CD4-positive, alpha-beta T cell treated with Interleukin-10 for 1 hour (primary cell): ENCODE measurements at regions not wholly inside any gene's neighbourhood (a gene's known extent, or its start where the extent isn't known, plus 50 kb on each side); places are given as distances from the start of the nearest gene placed in this dataset.
A peak's percentile ranks its signal among the peaks of the same experiment; 100 is the strongest.

Experiments used
- DNase-seq: peaks from one replicate; pipeline ENCODE4 v3.0.0-alpha.2; 2020

DNA sequence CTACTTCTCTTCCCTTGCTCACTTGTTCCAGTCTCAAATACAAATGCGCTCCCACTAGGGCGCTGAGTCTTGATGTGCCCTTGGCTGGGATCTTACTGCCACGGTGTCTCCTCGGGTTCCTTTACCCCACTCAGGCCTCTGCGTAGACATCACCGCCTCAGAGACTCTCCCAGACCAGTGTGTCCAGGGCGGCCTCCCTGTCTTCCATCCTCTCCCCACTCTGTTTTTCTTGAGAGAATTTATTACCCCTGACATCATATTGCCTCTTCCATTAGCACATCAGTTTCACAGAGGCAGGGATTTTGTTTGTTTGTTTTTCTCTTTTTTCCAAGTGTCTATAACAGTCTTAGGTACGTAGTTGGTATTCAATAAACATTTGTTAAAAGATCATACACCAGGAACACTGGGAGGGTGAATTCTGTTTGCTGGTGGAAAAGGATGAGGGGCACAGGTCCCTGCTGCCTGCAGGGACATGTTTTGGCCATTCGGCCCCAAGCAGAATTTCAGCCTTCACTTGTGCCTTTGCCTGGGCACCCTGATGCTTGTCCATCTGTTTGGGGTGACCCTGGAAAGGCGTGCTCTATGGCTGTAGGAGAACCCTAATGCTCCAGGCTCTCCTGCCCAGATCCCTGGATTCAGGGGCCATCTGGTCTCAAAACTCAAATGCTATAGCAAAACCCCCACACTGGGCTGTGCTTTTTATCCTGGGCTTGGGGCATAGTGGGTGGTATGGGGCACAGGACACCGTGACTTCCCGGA, 55.0 kb downstream of the RPL37A start:
- DNase-seq: no peak

DNA sequence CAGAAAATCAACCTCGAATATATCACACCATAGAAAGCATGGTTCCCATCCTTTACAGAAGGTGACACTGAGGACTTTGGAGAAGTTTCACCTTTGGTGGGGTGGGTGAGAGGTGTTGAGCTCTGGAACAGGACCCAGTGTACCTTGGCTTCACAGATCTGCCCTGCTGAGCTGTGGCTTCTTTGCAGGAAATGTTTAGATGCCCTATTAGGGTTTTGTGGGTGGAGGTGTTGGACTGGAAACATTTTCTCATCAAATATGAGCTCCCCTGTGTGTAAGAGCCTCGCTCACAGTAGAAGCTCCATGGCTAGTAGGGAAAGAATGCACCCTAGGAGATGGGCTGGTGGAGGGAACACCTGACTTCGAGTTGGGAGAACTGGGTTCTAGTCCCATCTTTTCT, 55.6 kb downstream of the RPL37A start:
- DNase-seq: peak; percentile 32

DNA sequence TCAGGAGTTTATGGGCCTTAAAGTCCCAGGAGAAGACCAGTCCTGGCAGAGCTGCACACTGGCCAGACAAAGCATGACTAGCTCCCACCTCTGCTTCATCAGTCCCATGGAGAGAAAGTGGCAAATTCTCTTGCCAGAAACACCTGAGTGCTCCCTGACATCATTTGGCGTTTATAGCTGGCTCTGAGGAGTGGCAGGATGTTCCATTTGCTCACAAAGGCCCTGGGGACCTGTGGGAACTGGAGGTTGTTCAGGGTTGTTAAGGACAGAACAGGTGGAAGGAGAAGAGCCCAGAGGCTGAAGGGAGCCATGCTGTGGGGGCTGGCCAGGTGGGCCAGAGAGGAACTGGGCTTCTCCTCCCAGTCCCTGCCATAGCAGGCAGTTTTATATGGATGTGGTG, 56.1 kb downstream of the RPL37A start:
- DNase-seq: no peak

DNA sequence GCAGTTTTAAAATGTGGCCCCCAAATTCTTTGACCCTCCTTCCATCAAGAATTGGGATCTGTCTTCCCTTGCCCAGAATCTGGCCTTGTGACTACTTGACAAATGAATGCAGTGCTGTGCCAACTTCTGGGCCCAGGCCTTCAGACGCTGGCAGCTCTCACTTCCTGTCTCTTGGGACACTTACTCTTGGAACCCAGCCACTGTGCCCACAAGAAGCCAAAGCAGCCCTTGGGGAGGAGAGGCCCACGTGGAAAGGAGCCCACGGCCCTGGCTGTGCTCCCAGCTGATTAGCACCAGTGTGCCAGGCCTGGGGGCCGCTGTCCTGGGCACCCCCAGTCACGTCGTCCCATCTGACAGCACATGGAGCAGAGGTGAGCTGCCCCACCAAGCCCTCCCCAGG, 56.6 kb downstream of the RPL37A start:
- no peak for DNase-seq

DNA sequence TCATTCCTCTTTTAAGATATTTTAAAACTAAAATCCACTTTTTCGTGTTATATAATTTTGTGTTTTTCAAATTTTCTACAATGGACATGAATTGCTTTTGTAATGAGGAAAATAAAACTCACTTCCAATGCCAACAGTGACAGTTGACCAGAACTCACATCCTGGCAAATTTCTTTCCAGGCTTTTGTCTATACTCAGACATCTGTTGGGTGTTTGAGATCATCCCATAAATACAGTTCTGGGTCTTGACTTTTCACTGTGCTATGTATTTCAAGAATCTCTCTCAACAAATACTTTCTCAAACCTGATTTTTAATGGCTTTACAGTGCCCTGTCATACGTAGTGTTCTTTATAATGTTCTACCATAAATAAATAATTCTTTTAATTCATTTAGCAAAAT, 57.6 kb downstream of the RPL37A start:
- DNase-seq: no peak

GRCh38 chr2:216557413-216557812, 58.8 kb downstream of the RPL37A start:
- DNase-seq: no peak

DNA sequence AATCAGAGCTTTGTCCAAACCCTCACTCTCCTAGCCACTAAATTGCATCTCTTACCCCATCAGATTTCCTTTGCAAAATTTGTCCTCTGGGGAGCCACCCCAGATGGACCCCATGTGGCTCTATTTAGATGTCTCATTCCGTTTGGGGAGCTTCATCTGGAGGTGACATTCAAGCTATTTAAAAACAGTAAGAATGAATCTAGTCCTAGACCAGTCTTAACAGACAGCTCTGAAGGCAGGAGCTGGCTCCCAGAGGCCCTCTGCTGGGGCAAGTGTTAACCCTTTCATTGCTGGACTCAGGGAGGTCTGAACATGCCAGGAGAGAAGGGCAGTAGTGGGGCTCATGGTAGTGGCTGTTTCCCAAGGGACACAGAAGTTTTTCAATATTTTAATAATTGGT, 59.2 kb downstream of the RPL37A start:
- DNase-seq: no peak

GRCh38 chr2:216559625-216560156, 61.0 kb downstream of the RPL37A start:
- DNase-seq: no peak

DNA sequence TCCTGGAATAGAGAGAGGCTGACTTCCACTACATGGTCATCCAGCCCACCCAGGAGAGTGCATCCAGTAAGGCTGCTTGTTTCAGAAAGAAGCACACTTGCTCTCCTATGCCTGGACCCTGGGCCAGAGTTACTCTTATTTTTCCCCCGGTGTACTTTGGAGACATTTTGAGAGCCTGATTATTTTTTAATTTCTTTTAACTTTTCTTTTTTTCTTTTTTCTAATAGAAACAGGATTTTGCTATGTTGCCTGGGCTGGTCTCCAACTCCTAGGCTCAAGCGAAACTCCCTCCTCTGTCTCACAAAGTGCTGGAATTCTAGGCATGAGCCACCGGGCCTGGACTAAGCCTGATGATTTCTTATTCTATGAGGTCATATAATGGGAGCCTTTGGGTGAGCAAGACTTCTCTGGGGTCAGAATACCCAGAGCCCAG, 62.2 kb downstream of the RPL37A start:
- no peak for DNase-seq

GRCh38 chr2:216562696-216563435, 64.2 kb downstream of the RPL37A start:
- DNase-seq: no peak

DNA sequence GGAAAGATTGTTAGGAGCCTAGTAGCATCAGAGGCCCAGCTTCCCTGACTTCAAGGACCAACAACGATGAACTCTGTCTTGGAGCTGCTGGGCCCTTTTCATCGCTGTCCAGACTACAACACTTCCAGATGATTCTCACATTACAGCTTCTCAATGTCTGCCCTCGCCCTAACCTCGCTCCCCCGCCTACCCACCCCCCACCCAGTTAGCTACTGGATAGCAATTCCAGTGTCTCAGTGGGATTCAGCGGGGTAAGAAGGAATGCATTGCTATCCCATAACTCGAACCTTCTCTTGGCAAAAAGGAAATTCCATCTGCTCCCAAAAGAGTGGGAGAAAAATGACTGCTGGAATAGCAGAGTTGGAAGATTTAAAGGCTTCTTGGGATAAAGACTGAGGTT, 65.0 kb downstream of the RPL37A start:
- DNase-seq: no peak

DNA sequence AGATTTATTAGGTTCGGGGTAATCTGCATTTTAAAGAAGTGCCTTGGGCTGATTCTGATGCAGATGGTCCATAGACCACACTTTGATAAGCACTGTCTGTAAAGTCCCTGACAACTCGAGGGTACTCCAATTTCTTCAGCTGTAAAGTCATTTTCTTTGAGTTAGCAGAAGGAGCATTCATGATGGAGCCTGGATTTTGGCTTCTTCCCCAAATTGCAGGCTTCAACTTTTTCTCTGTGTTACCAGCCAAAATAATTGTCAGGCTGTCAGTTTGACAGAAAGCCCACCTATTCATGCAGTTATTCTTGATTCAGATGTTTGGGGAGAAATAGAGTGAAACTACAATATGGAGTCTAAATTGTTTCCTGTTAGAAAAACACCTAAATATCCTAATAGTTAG, 66.0 kb downstream of the RPL37A start:
- no peak for DNase-seq

- no peak for DNase-seq
Observed at GRCh38 chr2:216565956-216566355, 67.3 kb upstream of the IGFBP2 start.

GRCh38 chr2:216568576-216568975, 64.6 kb upstream of the IGFBP2 start:
- DNase-seq: no peak

DNA sequence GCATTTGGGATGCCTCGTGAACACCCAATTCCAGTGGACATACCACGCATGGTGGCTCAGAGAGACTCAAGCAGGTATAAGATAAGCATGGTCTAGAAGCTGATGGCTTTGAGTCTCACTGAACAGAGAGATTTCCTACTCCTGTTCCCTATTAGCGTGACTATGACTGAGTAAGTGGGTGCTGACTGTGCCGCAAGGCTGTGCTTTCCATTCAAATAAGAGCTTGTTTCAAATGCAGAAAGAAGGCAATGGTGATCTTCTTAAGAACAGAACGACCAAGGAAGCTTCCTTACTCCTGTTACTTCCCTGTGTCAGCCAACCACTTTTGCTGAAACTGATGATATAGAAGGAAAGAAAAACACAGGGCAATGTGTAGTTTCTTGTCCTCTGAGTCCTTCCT, 63.5 kb upstream of the IGFBP2 start:
- no peak for DNase-seq

DNA sequence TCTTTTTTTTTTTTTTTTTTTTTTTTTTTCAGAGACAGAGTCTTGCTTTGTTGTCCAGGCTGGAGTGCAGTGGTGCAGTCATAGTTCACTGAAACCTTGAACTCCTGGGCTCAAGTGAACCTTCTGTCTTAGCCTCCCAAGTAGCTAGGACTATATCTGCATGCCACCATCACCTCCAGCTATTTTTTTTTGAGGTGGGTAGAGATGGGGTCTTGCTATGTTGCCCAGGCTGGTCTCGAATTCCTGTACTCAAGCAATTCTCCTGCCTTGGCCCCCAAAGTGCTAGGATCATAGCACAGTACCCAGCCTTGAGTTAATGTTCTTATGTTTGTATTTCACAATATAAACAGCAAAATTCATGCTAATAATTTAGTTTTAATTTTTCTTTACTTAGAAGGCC, 62.9 kb upstream of the IGFBP2 start:
- no peak for DNase-seq

DNA sequence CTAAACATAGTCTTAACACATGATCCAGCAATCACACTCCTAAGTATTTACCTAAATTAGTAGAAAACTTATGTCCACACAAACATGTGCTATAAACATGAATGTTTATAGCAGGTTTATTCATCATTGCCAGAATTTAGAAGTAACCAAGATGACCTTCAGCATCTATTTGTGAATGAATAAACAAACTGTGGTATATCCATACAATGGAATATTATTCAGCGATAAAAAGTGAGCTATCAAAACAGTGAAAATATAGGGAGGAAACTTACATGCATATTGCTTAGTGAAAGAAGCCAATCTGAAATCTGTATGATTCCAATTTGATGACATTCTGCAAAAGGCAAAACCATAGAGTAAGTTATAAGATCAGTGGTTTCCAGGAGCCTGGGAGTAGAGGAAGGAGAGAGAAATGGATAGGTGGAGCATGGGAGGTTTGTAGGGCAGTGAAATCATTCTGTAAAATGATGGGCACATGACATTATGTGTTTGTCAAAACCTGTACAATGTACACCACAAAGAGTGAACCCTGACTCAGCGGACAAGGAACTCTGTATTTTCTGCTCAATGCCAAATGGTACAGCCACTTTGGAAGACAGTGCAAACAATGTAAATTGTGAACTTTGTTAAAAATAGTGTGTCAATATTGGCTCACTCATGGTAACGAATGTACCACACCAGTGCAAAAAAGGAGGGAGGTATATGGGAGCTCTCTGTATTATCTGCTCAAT, 61.9 kb upstream of the IGFBP2 start:
- no peak for DNase-seq

DNA sequence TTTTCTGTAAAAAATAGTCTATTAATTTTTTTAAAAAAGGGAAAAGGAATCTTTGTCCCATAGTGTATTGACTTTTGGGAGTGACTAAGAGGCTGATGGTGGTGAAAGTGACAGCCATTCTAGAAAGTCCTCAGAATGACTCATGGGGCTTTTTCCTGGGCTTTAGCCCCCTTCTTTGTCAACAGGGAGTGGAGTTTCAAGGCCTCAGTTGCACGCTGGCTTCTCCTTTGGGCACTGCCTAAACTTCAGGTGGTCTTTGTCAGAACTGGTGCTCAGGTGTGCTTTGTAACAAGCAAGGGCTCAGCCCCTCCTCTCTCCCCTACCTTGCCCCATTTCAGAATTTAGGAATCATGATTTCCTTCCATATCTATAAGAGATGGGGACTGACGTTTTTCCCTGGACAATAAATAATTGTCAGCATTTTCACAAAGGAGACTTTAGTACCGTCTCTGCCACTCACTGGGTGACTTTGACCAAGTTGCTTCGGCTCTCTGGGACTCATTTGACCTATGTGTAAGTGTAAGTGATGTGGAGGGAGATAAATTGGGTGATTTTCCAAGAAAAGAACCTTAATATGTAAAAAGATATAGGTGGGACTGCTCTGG, 61.2 kb upstream of the IGFBP2 start:
- no peak for DNase-seq

- no peak for DNase-seq
Observed at GRCh38 chr2:216572582-216573578, 60.3 kb upstream of the IGFBP2 start.

- DNase-seq: no peak
Observed at GRCh38 chr2:216574046-216574445, 59.2 kb upstream of the IGFBP2 start.

DNA sequence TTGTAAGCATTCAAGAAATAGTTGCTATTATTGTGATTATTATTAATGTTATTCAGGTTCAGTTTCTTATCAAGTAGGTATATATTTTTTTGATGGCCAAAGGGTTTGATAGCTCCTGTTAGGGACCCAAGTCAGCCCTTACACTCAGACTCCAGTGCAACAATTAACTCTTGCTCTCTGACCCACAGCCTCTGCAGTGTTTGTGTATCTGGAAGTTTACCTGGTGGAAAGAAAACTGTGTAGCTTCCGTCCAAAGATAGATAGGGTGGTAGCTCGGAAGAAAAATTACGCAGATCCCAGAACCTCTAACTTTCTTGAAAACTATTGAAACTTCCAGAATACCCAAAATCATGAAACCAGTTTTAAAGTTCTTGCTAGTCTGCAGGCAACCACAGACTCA, 58.6 kb upstream of the IGFBP2 start:
- no peak for DNase-seq

DNA sequence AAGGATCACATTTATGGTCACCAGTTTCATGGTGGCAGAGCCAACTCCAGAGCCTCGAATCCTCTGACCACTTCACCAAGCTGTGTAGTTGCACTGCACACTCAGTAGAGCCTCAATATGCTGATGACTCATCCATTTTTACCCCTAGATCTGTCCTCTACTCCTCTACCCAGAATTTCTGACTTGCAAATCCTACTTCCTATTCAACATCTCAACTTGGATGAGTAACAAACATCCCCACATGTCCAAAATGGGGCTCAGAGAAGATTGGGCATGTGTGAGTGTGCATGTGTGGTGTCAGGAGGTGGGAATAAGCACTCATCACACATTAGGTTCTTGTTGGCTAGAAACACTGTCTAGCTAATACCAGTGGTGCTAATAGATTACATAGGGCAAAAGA, 57.8 kb upstream of the IGFBP2 start:
- no peak for DNase-seq
